AG10803 (cell line): ENCODE measurements at regions not wholly inside any gene's neighbourhood (a gene's known extent, or its start where the extent isn't known, plus 50 kb on each side); places are given as distances from the start of the nearest gene placed in this dataset.

Source experiments
- DNase-seq: peaks from one replicate; pipeline ENCODE4 v3.0.0; 2010; ENCODE audit warnings: low read depth
- H3K4me3 ChIP-seq: 2 replicates; pipeline ENCODE4 v1.5.1; 2011; ENCODE audit warnings: mild to moderate bottlenecking, low read length, control low read depth
- CTCF ChIP-seq: conservative IDR thresholded peaks from 2 replicates; pipeline ENCODE4 v1.5.1; 2011; ENCODE audit warnings: mild to moderate bottlenecking, low read length, control low read depth, inconsistent platforms

GRCh38 chr4:62301500-62301899, 1101.4 kb downstream of the ADGRL3 start:
- TF ChIP-seq CTCF, result no peak
- DNase-seq, result no peak
- no peak overlapping the region for H3K4me3 ChIP-seq

GRCh38 chr4:62293551-62293950, 1093.4 kb downstream of the ADGRL3 start:
- TF ChIP-seq CTCF, result no peak
- no peak overlapping the region for H3K4me3 ChIP-seq
- DNase-seq, result no peak

GRCh38 chr4:62292911-62293310, 1092.8 kb downstream of the ADGRL3 start:
- no peak for DNase-seq
- no peak for TF ChIP-seq CTCF
- H3K4me3 ChIP-seq, result no peak overlapping the region

- DNase-seq, result no peak
- TF ChIP-seq CTCF, result no peak
- no peak overlapping the region for H3K4me3 ChIP-seq
Measured at GRCh38 chr4:62288808-62289541, 1088.8 kb downstream of the ADGRL3 start.

- H3K4me3 ChIP-seq, result no peak overlapping the region
- DNase-seq, result no peak
- no peak for TF ChIP-seq CTCF
Measured at GRCh38 chr4:62285026-62285425, 1084.9 kb downstream of the ADGRL3 start.

DNA sequence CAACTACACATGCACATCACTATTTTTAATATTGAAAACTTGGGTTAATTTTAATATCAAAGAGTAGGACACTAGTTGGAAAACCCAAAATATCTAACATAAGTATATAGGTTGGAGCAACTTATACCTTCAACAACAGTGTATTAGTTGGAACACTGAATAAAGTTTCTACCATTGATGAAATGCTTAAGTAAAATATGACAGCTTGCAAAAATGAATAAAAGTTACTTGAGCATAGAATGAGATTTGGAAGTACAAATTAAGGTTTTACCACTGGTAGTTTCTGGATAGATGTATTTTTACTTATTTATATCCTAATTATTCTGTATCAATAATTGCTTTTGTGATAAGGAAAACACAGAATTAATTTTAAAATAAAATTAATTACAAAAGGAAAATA, 1079.6 kb downstream of the ADGRL3 start:
- no peak overlapping the region for H3K4me3 ChIP-seq
- DNase-seq, result no peak
- no peak for TF ChIP-seq CTCF

- TF ChIP-seq CTCF, result no peak
- no peak overlapping the region for H3K4me3 ChIP-seq
- no peak for DNase-seq
Measured at GRCh38 chr4:62275470-62275869, 1075.3 kb downstream of the ADGRL3 start.
